ENCODE measurements at regions not wholly inside any gene's neighbourhood (a gene's known extent, or its start where the extent isn't known, plus 50 kb on each side); places are given as distances from the start of the nearest gene placed in this dataset.

DNA sequence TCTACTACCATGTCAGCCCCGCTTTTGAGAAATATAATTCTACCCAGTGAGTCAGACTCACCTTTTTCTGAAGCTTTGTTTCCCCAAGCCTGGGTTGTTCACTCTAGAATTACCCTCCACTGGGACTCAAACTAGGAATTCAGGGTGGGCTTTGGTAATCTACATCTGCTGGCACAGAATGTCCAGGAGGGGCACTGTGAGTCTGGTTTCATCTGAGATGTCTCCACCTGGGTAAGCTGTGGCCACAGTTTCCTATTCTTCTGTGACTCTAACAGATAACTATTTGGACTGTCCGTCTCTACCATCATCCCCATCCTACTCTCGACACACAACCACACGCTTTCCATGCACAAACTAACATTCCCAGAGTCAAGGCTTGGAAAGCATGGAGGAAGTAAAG is 457.2 kb downstream of the STK39 start:
- no peak for TF ChIP-seq EZH2 (optimal IDR thresholded peaks at IDR 0.05; ENCODE audit: low read depth, low read length)
- TF ChIP-seq, protein P1, sequence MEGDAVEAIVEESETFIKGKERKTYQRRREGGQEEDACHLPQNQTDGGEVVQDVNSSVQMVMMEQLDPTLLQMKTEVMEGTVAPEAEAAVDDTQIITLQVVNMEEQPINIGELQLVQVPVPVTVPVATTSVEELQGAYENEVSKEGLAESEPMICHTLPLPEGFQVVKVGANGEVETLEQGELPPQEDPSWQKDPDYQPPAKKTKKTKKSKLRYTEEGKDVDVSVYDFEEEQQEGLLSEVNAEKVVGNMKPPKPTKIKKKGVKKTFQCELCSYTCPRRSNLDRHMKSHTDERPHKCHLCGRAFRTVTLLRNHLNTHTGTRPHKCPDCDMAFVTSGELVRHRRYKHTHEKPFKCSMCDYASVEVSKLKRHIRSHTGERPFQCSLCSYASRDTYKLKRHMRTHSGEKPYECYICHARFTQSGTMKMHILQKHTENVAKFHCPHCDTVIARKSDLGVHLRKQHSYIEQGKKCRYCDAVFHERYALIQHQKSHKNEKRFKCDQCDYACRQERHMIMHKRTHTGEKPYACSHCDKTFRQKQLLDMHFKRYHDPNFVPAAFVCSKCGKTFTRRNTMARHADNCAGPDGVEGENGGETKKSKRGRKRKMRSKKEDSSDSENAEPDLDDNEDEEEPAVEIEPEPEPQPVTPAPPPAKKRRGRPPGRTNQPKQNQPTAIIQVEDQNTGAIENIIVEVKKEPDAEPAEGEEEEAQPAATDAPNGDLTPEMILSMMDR (IDR thresholded peaks at IDR 0.05; ENCODE audit: low read length) = no peak
- no peak for TF ChIP-seq EZH2phosphoT487 (IDR thresholded peaks at IDR 0.05; ENCODE audit: low read length)

Measured in MM.1S (cell line).